Stimulated activated CD4-positive, alpha-beta T cell treated with anti-CD3 and anti-CD28 coated beads, Interleukin-12 subunit alpha, Interleukin-12 subunit beta, amount 100 ng/mL, for 24 hours (primary cell): ENCODE measurements at regions not wholly inside any gene's neighbourhood (a gene's known extent, or its start where the extent isn't known, plus 50 kb on each side); places are given as distances from the start of the nearest gene placed in this dataset.

ENCODE experiments used
- DNase-seq, 2 experiments: peaks; one replicate each; pipeline ENCODE4 v3.0.0-alpha.2; 2020; ENCODE audit warnings: low read depth in 2 of 2

DNA sequence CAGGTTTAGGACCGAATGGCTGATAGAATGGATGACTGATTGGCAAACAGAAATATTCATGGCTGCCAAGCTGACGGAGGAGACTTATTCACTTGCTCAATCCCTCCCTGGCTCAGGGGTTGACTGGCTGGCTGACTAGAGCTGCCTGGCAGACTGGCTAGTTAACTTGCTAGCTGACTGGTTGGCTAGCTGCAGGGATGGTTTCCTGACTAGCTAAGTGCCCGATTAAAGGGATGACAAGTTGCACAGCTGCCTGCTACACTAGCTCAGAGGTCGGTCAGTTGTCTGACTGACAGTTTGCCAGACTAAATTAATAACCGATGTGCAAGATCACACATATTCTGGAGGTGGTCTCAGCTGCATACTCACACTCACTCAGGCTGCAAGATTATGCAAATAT lies 1208.4 kb upstream of the CDH8 start:
- no peak for DNase-seq

GRCh38 chr16:63241497-63242028 lies 1205.3 kb upstream of the CDH8 start:
- DNase-seq, result no peak

GRCh38 chr16:63239065-63239570 lies 1202.9 kb upstream of the CDH8 start:
- no peak for DNase-seq

DNA sequence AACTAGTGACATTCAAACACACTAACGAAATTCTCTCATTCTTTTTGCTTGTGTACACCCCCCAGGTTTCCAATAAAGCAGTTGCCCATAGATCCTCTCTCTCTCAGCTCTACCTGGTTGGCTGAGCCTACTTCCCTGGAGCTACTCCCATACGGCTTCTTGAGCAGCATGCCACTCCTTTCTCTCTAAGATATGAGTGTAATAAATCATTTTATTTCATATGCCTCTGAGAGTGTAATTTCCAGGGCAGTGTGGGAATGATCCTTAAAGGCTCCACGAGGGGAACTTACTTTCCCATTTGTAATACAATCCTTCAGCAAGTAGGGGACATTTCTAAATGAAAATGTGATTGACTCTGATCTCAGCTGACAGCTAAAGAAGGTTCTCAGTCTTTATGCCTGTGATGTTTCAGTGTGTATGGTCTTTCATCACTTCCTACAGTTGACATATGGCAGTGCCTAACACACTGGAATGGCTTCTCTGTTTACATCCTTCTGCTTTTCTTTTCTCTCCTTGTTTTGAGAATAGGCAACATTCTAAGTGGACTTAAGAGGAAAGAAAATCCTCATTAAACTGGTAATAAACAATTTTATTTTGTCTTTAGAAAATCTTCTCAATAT lies 1194.3 kb upstream of the CDH8 start:
- no peak for DNase-seq

DNA sequence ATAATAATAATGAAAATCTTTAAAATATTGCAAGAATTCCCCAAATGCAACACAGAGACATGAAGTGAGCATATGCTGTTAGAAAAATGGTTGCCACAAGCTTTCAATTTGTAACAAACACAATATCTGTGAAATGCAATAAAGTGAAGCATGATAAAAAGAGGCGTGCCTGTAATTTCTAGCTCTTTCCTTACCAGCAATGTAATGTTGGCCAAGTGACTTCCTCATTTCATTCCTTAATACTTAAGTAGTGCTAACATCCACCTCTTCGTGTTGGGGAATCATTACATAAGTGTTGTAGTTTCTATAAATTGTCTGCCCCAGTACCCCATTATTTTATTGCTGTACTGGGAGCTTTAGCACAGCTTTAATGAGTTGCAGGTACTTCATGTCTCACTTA lies 1192.0 kb upstream of the CDH8 start:
- no peak for DNase-seq

DNA sequence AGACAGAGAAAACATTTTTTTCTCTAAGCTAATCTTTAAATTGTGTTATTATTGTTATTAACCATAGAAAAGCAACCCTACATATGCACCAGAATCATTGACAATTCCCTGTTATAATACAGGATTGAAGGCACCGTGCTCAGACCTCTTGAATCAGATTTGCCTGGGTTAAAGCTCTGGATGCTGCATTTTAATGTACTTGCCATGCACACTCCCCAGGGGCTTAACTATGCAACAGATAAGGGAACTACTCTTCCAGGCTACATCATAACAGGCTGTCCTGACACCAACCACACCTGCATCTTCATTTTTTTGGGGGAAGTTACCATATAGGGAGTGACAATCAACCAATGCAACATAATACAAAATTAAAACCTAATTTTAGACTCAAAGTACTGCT lies 1187.6 kb upstream of the CDH8 start:
- no peak for DNase-seq

- no peak for DNase-seq
These were observed 1180.6 kb upstream of the CDH8 start for GRCh38 chr16:63216696-63217423.

DNA sequence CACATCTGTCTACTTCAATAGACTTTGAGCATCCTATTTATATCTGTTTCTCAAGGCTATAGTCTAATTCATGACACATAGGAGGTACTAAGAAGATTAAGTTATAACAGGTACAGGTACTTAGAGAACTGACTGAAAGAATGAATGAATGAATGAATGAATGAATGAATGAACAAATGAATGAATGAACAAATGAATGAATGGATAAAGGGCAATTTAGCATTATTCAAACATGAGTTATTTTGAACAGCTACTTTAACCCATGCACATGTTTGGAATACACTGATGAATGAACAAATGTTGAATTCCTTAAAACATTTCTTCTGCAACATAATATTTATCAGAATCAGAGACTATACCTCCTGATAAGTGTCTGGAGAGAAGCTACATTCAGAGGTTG lies 1165.6 kb upstream of the CDH8 start:
- no peak for DNase-seq

GRCh38 chr16:63200940-63201339 lies 1164.7 kb upstream of the CDH8 start:
- DNase-seq, result no peak

DNA sequence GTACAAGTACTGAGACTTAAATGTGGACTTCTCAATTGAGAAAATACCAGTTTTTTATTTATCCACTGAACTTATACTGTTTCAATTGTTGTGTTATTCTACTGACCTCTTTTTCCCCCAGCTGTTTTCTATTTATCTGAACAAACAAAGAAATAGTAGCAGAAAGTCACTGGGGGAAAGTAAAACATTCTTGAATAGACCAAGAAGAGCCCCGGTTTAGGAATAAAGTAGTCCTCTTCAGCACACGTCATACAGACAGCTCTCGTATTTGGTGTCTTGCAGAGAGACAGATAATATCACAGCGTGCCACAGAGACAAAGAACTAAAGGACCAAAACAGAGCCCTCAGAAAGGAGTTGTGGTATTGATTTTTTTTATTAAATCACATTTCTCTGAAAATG lies 1159.1 kb upstream of the CDH8 start:
- DNase-seq, result no peak

DNA sequence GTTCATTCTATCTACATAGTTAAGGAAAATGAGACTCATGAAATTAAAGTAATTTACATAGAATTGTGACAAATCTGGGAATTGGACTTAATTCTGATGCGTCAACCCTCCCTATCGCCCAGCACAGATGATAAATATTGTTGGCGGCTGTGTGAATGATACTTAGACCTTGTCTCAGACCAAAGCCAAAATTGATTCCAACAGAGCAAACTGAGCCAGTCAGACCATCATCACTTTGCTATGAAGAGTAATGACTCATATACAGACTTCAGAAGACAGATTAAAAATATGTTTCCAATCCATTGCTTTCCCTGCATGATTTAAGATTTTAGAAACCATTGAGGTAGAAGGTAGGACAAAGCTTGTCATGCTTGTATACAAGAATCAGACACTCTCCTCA lies 1156.7 kb upstream of the CDH8 start:
- no peak for DNase-seq

DNA sequence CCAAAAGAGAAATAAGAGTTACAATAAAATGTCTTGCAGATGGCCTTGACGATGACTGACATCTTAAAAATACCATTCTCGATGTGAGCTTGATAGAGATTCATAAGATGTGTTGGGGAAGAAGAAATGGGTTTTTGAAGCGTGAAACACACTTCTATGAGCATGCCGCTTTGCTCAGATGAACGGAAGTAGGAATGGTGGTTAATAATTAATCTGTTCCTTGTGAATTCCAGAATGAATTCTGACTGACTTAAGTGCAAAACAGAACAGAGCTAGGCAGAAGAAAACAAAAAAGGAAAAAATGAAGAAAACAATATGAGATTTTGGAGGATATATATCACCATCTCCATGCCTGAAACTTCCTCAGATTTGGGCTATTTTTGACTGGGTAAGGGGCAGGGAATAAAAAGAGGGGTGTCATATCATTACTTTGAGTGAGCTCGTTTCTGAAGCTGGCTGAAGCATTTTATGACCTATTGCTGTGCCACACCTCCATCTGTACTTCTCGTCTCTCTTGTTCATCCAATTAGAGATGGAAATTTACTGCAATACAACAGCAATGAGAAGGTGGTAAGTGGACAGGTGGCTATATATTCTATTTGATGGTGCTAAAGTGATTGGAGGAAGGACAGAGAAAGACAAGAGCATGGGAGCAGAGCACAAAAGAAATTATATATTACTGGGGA lies 1152.0 kb upstream of the CDH8 start:
- DNase-seq, result no peak

DNA sequence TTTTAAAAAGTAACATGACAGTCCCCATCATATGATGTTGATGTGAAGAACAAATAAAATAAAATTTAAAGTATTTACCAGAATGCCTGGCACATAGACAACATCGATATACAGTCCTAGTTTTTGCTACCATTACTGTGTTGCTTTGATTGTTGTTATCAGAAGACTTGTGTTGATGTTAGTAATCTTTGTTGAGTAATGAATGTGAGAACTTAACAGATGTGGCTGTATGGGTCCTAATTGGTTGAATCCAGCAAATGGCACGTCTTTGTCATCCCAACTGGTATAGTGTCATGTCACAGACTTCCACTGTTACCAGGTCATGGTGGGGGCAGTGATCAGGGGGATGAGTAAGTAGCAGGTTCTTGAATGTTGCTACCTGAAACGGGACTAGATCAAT lies 1151.4 kb upstream of the CDH8 start:
- DNase-seq, result no peak

DNA sequence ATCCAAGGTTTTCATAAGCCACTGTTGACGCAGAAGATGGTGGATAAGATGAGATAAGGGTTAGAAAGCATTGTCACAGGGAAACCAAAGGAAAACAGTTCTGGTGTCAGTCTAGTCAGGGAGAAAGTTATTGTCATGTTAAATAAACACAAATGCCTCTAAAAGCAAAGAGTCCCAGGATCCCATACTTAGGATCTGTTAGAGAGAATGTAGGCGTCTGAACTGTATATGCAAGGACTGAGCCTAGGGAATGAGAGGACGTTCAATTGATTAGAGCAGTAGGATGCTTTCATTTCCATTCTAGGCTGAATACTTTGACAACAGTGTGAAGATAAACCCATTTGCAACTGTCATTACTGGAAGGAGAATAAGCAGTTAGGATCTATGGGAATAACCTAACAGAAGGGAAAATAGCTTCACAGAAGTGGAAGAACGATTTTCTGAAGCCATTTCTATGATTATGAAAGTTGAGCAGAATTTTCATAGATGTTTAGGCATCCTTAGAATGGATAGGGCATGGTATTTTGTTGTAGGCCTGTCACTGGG lies 1149.1 kb upstream of the CDH8 start:
- DNase-seq, result no peak

GRCh38 chr16:63183743-63184142 lies 1147.5 kb upstream of the CDH8 start:
- DNase-seq, result no peak

DNA sequence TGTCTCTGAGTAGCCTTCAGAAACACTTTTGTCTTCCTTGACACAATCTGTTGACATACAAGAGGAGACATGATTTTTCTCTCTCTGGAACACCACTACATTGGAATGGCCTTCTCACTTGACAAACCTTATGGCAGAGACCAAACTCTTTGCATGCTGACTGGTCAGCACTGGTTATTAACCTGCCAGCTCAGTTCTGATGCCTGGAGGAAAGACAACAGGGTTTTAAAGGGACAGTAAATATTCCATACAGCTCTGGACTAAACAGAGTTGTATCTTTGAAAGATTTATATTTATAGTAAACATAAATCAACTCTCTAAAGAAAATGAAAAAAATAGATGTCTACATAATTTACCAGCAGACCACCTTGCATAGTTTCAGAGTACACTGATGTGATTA lies 1139.1 kb upstream of the CDH8 start:
- DNase-seq, result no peak

- no peak for DNase-seq
These were observed 1138.6 kb upstream of the CDH8 start for GRCh38 chr16:63174801-63175200.

DNA sequence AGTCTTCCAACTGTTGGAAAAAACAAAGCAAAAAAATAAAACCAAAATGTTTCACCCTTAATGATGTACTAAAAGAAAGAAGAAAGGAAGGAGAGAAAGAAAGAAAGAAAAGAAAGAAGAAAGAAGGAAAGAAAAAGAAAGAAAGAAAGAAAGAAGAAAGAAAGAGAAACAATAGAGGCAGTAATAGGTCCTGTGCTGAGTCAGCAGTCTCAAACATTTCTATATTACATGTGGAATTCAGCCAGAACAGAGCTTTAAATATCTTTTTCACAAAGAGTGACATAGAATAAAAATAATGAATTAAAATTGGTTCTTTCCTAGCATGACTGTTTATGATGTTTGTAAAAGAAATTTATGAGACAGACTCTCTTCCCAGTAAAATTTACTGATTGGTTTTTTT lies 1135.3 kb upstream of the CDH8 start:
- DNase-seq, result no peak

GRCh38 chr16:63169100-63169499 lies 1132.9 kb upstream of the CDH8 start:
- DNase-seq, result no peak

GRCh38 chr16:63157818-63158217 lies 1121.6 kb upstream of the CDH8 start:
- DNase-seq, result no peak

DNA sequence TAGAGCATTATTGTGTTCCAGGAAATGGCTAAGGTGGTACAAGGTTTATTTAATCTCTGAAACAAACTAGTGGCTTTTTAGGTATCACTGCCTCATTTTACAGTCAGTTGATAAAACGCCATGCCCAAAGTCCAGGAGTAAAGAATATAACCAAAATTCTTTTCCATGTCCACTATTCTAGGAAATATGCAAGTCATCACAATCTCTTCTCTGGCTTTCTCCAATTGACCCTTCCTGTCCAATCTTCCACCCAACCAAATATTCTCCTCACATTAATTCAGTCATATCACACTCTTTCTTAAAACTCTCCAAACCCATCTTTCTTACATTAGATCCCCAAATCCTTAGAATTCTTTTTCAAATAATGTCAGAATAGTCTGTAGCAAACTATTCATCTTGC lies 1110.0 kb upstream of the CDH8 start:
- DNase-seq, result no peak

DNA sequence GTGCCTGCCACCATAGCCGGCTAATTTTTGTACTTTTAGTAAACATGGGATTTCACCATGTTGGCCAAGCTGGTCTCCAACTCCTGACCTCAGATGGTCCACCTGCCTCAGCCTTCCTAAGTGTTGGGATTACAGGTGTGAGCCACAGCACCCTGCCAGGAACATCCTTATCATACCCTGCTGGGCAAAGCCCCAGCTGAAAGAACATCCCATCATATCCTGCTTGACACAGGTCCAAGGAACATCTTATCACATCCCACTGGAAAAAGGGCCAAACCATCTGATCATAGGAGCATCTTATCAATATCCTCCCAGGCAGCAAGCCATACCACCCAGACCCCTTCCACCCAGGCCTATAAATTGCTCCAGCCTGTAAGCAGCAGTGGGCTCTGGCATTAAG lies 1109.2 kb upstream of the CDH8 start:
- no peak for DNase-seq

GRCh38 chr16:63135069-63135468 lies 1098.8 kb upstream of the CDH8 start:
- no peak for DNase-seq
